Stimulated activated CD8-positive, alpha-beta memory T cell treated with anti-CD3 and anti-CD28 coated beads, Interleukin-4, amount 100 ng/mL, for 24 hours (primary cell): ENCODE measurements at regions not wholly inside any gene's neighbourhood (a gene's known extent, or its start where the extent isn't known, plus 50 kb on each side); places are given as distances from the start of the nearest gene placed in this dataset.

Experiments
- DNase-seq: peaks from one replicate; pipeline ENCODE4 v3.0.0-alpha.2; 2020; ENCODE audit warnings: low read depth

DNA sequence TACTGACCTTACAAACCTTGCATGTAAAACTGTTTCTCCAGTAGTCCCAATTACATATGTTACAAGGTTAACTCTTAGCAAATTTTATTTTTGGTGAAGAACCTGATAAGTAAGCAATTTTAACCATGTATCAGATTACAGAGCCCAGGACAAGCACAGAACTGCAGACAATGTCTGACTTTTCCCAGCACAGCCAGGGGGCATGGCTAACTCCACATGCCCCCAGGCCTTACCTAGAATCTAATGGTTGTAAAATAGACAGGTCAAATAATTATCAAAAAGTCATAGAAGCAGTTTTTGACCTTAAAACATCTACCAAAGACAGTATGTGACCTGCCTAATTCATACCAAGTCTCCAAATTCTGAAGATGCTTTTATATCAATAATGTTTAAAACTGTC lies 364.1 kb downstream of the FOXO1 start:
- no peak for DNase-seq

- DNase-seq, result no peak
These were observed 362.1 kb downstream of the FOXO1 start for GRCh38 chr13:40304391-40304790.

DNA sequence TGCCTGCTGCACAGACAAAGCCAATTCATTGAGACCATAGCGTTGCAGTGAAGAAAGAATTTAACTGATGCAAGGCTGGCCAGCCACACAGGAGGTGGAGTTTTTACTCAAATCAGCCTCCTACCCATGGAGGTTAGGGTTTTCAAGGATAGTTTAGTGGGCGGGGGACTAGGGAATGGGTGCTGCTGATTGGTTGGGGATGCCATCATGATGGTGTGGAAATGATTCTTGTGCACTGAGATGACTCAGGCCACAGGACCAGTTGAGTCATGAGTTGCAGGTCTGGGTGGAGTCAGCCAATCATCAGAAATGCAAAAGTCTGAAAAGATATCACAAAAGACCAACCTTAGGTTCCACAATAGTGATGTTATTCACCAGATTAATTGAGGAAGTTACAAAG lies 359.6 kb downstream of the FOXO1 start:
- DNase-seq, result peak; percentile 19

DNA sequence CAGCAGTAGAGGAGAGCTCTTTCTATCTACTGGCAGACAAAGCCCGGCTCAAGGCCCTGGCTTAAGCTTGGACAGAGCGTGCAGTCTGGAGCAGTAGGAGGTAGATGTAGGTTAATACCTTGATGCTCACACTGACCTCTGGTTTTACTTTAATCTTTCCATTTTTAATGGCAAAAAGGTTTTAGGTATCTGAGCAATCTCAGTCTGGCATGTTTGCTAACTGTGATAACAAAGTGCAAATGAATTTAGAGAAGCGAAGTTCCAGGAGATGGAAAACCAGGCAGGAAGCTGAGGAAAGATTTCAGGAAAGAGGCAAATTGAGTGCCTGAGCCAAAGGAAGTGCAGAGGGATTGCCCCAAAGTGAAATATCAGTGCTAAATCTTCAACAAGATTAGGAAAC lies 356.6 kb downstream of the FOXO1 start:
- DNase-seq, result no peak

DNA sequence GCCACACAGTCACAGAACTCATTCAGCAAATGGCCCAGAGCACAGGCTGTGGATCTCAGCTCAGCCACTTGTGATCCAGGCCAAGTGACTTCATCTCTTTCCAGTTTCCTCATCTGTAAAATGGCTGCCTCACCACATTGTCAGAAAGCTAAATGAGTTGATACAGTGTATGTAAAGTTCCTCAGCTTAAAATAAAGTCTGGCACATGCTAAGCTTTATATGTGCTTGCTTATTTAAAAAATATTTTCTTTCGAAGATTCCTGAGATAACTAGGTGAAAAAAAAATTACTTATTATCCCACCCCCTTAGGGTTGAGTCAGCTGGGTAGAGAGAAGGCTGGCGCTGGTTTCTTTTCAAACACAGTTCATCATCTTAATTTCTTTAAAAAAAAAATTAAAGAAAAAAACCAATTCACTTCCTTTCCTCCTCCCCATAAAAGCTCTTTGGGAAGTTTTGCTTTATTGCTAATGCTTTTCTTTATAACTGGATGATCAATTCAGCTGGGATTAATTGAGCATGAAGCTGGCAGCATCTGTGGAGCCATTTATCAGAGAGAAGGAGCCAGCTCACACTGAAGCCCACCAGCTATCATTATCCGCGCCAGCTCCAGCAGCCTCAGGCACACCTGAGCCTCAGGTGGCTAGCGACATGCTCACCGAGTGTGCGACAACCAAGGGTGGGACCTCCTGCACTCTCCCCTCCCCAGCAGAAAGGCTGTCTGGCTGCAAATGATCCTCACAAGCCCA lies 354.9 kb downstream of the FOXO1 start:
- DNase-seq, result no peak

GRCh38 chr13:40313269-40314200 lies 352.9 kb downstream of the FOXO1 start:
- DNase-seq, result no peak

DNA sequence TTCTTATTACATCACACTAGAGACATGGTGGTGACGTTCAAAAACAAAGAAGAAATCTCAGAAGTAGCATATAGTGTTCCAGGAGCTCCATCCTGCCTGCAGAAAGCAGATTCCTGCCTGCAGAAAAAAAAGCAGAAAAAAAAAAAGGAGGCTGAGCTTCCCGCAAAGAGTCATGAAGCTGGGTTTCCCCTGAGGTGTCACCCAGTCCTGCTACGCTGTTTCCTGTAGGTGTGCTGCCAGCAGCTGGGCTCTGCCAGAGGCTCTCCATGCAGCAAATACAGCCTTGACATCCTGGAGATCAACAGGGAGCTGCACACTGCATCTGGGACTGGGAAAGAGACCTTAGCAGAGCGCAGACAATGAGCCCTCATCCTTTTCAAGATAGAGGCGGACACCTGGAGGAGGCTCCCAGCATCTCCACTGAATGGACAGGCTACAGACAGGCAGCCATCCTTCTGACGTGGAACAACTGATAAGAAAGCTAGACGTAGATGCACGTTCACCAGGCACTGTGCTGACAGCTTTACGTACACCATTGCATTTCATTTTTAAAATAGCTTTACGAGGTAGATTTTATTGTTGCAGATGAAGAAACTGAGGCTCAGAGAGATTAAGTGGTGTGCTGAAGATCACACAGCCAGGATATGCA lies 350.9 kb downstream of the FOXO1 start:
- DNase-seq, result no peak

GRCh38 chr13:40316301-40316700 lies 350.1 kb downstream of the FOXO1 start:
- DNase-seq, result no peak

GRCh38 chr13:40317980-40318327 lies 348.5 kb downstream of the FOXO1 start:
- DNase-seq, result no peak

- no peak for DNase-seq
These were observed 348.1 kb downstream of the FOXO1 start for GRCh38 chr13:40318366-40318765.

DNA sequence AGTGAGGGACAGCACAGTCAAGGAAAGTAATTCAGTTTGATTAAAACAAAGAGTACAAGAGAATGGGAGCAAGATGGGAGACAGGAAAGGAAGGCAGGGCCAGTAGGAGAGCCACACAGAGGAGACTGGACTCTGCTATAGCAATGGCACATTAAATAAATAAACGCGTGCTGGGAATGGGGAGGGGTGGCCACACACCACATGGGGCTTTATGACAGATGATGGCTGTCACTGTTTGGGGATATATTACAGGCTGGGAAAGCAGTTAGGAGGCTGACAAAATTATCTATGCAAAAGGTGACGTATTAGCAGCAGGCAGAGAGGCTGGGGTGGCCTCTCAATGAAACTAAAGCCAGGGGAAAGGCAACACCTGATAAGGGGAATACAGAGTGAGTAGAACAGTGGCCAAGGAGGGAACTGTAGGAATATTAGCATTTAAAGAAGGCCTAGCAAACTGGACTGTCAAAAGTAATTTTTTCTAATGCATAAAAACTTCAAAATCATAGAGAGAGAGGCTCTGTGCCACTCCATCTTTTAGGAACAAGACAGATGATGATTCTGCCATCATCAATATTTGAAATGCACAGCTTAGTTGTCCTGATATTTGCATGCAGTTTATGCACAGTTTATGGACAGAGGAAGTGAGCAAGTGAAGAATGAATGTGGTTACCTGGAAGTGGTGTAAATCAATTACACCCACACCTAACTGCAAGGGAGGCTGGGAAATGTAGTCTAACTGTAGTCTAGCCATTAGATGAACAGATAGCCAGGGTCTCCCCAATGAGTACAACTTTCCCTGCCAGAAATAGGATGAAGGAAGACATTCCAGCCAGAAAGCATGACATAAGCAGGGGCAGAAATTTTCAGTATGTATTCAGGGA lies 346.5 kb downstream of the FOXO1 start:
- no peak for DNase-seq

GRCh38 chr13:40328091-40328490 lies 338.4 kb downstream of the FOXO1 start:
- DNase-seq, result no peak

DNA sequence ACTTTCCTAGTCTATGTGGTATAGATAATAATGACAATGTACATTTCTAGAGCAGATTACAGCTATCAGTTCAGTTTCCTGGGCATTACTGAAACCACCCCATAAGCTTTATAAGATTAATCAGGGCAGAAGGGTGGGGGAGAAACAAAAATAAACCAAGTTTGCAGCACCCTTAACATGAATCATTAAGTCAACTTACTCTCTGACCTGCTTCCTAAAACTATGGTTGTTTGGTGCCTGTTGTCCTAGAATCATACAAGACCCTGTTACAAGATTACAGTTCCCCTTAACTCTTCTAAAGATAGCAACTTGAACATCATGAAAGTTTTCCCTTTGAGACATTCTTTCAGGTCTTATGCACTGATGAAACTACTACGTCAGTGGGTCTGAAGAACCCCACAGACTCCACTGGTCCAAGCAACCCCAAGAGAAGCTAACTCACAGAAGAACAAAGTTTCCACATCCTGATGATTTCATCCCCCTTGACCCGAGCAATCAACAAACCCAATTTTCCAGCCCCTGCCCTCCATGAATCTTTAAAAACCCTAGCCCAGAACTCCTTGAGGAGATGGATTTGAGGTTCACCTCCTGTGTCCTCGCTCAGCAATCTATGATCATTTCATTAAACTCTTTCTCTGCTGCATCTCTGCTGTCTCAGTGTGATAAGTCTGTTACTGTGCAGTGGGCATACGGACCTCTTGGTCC lies 336.5 kb downstream of the FOXO1 start:
- DNase-seq, result no peak

- no peak for DNase-seq
These were observed 335.5 kb downstream of the FOXO1 start for GRCh38 chr13:40330950-40331349.

DNA sequence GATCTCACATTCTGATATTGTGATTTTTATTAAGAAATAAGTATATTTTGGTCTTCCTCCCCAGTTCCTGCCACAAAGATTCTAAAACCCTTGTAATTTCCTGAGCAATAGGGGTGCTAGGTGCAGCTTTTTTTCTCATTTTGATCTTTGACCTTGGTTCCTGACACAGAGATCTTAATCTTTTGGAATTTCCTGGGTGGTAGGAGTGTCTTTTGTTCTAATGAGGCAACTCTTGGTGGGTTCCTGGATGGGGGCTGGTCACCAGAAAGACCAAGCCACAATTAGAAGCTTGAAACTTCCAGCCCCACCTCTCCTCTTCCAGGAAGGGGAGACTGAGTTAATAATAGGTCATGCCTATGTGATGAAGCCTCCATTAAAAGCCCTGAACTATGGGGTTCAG lies 334.6 kb downstream of the FOXO1 start:
- no peak for DNase-seq

- no peak for DNase-seq
These were observed 333.2 kb downstream of the FOXO1 start for GRCh38 chr13:40333226-40333625.

DNA sequence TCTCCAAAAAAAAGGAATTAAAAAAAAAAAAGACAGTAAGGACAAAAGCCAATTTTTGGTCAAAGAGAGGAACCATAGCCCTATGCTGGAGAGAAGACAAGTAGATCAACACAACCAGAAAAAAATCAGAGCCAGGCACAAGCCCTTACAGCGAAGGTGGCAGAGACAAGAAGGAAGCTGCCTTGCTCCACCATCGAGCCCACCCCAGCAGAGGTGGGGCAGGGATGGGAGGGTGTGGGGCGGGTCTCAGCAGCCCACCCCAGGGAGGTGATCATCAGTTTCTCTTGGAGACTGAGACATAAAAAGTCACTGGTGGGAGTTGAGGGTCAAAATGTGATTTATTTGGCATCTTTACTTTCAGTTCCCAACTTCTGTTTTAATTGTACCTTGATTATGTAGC lies 332.4 kb downstream of the FOXO1 start:
- no peak for DNase-seq

GRCh38 chr13:40334616-40335015 lies 331.8 kb downstream of the FOXO1 start:
- DNase-seq, result no peak

- DNase-seq, result no peak
These were observed 329.9 kb downstream of the FOXO1 start for GRCh38 chr13:40336228-40337221.

DNA sequence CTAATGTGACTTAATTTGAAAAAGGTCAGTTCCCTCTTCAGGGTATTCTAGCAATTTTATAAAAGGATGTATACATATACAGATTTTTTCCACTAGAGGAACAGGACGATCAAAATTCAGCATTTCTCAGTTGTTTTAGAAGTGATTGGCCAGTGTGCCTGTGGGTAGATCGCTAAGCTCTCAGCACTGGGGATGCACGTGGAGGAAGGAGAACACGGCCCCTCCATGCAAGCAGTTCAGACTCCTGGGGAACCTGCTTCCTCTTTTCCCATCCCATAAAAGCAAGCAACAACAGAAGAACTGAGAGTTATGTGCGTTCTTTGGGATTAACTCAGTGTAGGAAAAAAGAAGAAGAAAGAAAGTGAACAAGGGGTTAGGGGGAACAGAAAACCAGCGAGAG lies 328.8 kb downstream of the FOXO1 start:
- no peak for DNase-seq
